DMS79 (cell line): ENCODE measurements at regions not wholly inside any gene's neighbourhood (a gene's known extent, or its start where the extent isn't known, plus 50 kb on each side); places are given as distances from the start of the nearest gene placed in this dataset.

ENCODE experiments used
- DNase-seq: peaks from one replicate; lab custom pipeline; 2025; lab: John Stamatoyannopoulos, UW

GRCh38 chr11:129324533-129325175 lies 51.0 kb upstream of the BARX2 start:
- no peak for DNase-seq

GRCh38 chr11:129323896-129324502 lies 51.6 kb upstream of the BARX2 start:
- DNase-seq, result no peak

- no peak for DNase-seq
These were observed 52.7 kb upstream of the BARX2 start for GRCh38 chr11:129322941-129323340.

- DNase-seq, result no peak
These were observed 54.6 kb upstream of the BARX2 start for GRCh38 chr11:129321076-129321475.

- no peak for DNase-seq
These were observed 55.2 kb upstream of the BARX2 start for GRCh38 chr11:129320494-129320893.

- DNase-seq, result no peak
These were observed 55.9 kb upstream of the BARX2 start for GRCh38 chr11:129319751-129320150.

- no peak for DNase-seq
These were observed 56.4 kb upstream of the BARX2 start for GRCh38 chr11:129319201-129319600.

GRCh38 chr11:129317571-129317970 lies 58.1 kb upstream of the BARX2 start:
- peak; percentile 76 for DNase-seq

GRCh38 chr11:129316781-129317180 lies 58.9 kb upstream of the BARX2 start:
- no peak for DNase-seq

GRCh38 chr11:129315781-129316579 lies 59.7 kb upstream of the BARX2 start:
- no peak for DNase-seq

- no peak for DNase-seq
These were observed 61.3 kb upstream of the BARX2 start for GRCh38 chr11:129314371-129314770.

GRCh38 chr11:129313541-129314297 lies 61.9 kb upstream of the BARX2 start:
- DNase-seq, result no peak

- DNase-seq, result no peak
These were observed 62.7 kb upstream of the BARX2 start for GRCh38 chr11:129312730-129313503.

- no peak for DNase-seq
These were observed 67.3 kb upstream of the BARX2 start for GRCh38 chr11:129308241-129308865.

- DNase-seq, result no peak
These were observed 68.5 kb upstream of the BARX2 start for GRCh38 chr11:129307162-129307561.

GRCh38 chr11:129302386-129303101 lies 73.1 kb upstream of the BARX2 start:
- no peak for DNase-seq

GRCh38 chr11:129300099-129300498 lies 75.5 kb upstream of the BARX2 start:
- DNase-seq, result no peak

- no peak for DNase-seq
These were observed 76.7 kb upstream of the BARX2 start for GRCh38 chr11:129298988-129299387.

GRCh38 chr11:129295746-129296145 lies 79.9 kb upstream of the BARX2 start:
- no peak for DNase-seq

GRCh38 chr11:129292771-129293170 lies 82.9 kb upstream of the BARX2 start:
- DNase-seq, result no peak

GRCh38 chr11:129292092-129292491 lies 83.6 kb upstream of the BARX2 start:
- DNase-seq, result no peak
